HG03460 (cell line): ENCODE measurements at regions not wholly inside any gene's neighbourhood (a gene's known extent, or its start where the extent isn't known, plus 50 kb on each side); places are given as distances from the start of the nearest gene placed in this dataset.
"Not testable (repeated sequence)": the region's sequence is repeated elsewhere in the genome, so short reads cannot be mapped to it uniquely, and the experiment has no call there.

Experiments
- ATAC-seq: cut with Tn5 transposase; IDR thresholded peaks from one replicate; pipeline ENCODE4 v1.9.1; 2021; ENCODE audit not compliant: unreplicated experiment

- no peak for ATAC-seq
These were observed 1617.8 kb upstream of the FLRT2 start for GRCh38 chr14:83912032-83912642.

- no peak for ATAC-seq
These were observed 1616.5 kb upstream of the FLRT2 start for GRCh38 chr14:83913476-83913875.

GRCh38 chr14:83918546-83918945 lies 1611.4 kb upstream of the FLRT2 start:
- no peak for ATAC-seq

- ATAC-seq = not testable (repeated sequence)
These were observed 1610.3 kb upstream of the FLRT2 start for GRCh38 chr14:83919675-83920074.

- ATAC-seq = no peak
These were observed 1606.1 kb upstream of the FLRT2 start for GRCh38 chr14:83923842-83924241.

GRCh38 chr14:83924259-83924658 lies 1605.7 kb upstream of the FLRT2 start:
- ATAC-seq = no peak

GRCh38 chr14:83940253-83940652 lies 1589.7 kb upstream of the FLRT2 start:
- no peak for ATAC-seq

GRCh38 chr14:83958359-83958758 lies 1571.6 kb upstream of the FLRT2 start:
- ATAC-seq = no peak

- no peak for ATAC-seq
These were observed 1569.0 kb upstream of the FLRT2 start for GRCh38 chr14:83960832-83961512.

GRCh38 chr14:83969998-83970397 lies 1559.9 kb upstream of the FLRT2 start:
- ATAC-seq = no peak

GRCh38 chr14:83972631-83973030 lies 1557.3 kb upstream of the FLRT2 start:
- ATAC-seq = no peak

- no peak for ATAC-seq
These were observed 1555.2 kb upstream of the FLRT2 start for GRCh38 chr14:83974647-83975163.

GRCh38 chr14:83975435-83975834 lies 1554.5 kb upstream of the FLRT2 start:
- no peak for ATAC-seq

GRCh38 chr14:83975841-83976770 lies 1553.8 kb upstream of the FLRT2 start:
- ATAC-seq = no peak

- ATAC-seq = no peak
These were observed 1552.4 kb upstream of the FLRT2 start for GRCh38 chr14:83977583-83977982.

GRCh38 chr14:83981676-83982258 lies 1548.2 kb upstream of the FLRT2 start:
- ATAC-seq = not testable (repeated sequence)

- ATAC-seq = no peak
These were observed 1541.7 kb upstream of the FLRT2 start for GRCh38 chr14:83988275-83988674.

- ATAC-seq = no peak
These were observed 1538.3 kb upstream of the FLRT2 start for GRCh38 chr14:83991666-83992065.

GRCh38 chr14:83992857-83993256 lies 1537.1 kb upstream of the FLRT2 start:
- ATAC-seq = no peak

- ATAC-seq = no peak
These were observed 1536.4 kb upstream of the FLRT2 start for GRCh38 chr14:83993545-83993944.

GRCh38 chr14:83994020-83994419 lies 1535.9 kb upstream of the FLRT2 start:
- no peak for ATAC-seq
